ENCODE measurements at regions not wholly inside any gene's neighbourhood (a gene's known extent, or its start where the extent isn't known, plus 50 kb on each side); places are given as distances from the start of the nearest gene placed in this dataset.

DNA sequence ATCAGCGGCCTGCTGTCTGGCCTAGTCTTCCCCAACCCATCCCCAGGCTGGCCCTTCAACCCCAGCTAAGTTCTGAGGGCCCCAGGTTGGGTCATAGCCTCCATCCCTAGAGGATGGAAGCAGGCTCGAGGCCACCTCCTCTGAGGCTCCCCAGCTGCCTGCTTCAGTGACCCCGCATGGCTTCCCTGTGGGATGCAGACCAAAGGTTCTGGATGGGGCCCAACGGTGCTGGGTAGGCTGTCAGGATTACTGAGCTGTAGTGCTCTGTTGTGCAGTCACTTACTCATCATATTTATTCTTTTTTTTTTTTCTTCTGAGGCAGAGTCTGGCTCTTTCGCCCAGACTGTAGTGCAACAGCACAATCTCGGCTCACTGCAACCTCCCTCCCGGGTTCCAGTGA, 92.0 kb downstream of the IRF2BPL start:
- H3K9me3 ChIP-seq (ENCODE audit: control insufficient read depth, low read length), result no peaks in the 10 kb centered on the region
- no peak for DNase-seq (ENCODE audit: low read depth)
- peaks cover 31% of the 10 kb centered on the region for H3K4me1 ChIP-seq (ENCODE audit: control insufficient read depth, insufficient read depth, low read length)
- H3K27me3 ChIP-seq (replicated peaks; ENCODE audit: control insufficient read depth, insufficient read depth, low read length), result no peaks in the 10 kb centered on the region
- no peak overlapping the region for H3K4me3 ChIP-seq (ENCODE audit: low read length)
- H3K9ac ChIP-seq (ENCODE audit: low read length), result peak overlapping the region; percentile 61
- no peaks in the 10 kb centered on the region for H3K36me3 ChIP-seq (ENCODE audit: control insufficient read depth, insufficient read depth, low read length, severe bottlenecking)

DNA sequence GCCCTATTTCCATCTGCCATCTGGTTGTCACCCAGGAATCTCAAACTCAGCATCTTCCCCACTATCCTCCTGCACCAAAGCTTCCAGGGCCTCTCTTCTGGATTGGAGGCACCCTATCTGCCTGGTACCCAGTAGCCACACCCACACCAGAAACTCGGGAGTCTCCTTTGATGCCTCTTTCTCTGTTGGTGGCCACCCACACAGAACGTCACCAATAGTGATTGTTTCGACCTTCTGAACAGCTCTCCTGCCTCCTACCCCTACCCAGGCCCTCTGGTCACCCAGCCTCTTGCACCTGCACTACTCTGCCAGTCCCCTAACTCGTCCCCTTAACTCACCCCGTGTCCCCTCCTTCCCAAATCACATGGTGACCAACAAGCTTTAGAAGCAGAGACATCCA, 95.0 kb downstream of the IRF2BPL start:
- DNase-seq (ENCODE audit: low read depth), result no peak
- Histone ChIP-seq H3K27me3 (replicated peaks; ENCODE audit: control insufficient read depth, insufficient read depth, low read length) (no peaks in the 10 kb centered on the region), H3K4me1 (ENCODE audit: control insufficient read depth, insufficient read depth, low read length) (peaks cover 37% of the 10 kb centered on the region), H3K36me3 (ENCODE audit: control insufficient read depth, insufficient read depth, low read length, severe bottlenecking) (no peaks in the 10 kb centered on the region), H3K9ac (ENCODE audit: low read length) (no peak overlapping the region), H3K9me3 (ENCODE audit: control insufficient read depth, low read length) (no peaks in the 10 kb centered on the region), H3K4me3 (ENCODE audit: low read length) (no peak overlapping the region)

DNA sequence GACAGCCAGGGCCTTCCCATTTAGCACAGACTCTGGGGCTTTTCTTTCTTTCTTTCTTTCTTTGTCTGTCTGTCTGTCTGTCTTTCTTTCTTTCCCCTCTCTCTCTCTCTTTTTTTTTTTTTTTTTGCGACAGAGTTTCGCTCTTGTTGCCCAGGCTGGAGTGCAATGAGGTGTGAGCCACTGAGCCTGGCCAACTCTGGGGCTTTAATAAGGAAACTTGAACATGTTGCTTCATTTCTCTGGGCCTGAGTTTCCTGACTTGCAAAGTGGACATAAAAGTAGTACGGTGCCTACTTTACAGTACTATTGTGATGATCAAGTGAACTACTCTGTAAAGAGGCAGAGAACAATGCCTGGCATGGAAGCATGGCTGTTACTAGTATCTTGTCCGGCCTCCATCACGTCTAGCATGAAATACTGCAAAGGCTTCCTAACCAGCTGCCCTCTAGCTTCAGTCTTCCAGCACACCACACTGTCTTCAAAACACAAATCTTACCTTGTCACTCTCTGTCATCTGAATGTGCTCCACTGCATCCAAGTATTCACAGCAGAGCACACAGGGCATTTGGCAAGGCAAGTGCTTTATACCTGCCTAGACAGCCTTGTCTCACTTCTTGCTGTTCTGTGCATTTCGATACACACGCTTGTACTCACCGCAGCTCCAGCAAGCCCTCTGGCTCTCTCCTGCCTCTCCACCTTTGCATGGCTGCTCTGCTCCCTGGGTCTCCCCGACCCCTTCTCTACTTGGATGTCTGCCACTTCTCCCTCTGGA, 96.7 kb downstream of the IRF2BPL start:
- Histone ChIP-seq H3K9me3 (ENCODE audit: control insufficient read depth, low read length) (no peaks in the 10 kb centered on the region), H3K36me3 (ENCODE audit: control insufficient read depth, insufficient read depth, low read length, severe bottlenecking) (no peaks in the 10 kb centered on the region), H3K4me1 (ENCODE audit: control insufficient read depth, insufficient read depth, low read length) (peaks cover 37% of the 10 kb centered on the region), H3K27me3 (replicated peaks; ENCODE audit: control insufficient read depth, insufficient read depth, low read length) (no peaks in the 10 kb centered on the region), H3K4me3 (ENCODE audit: low read length) (no peak overlapping the region), H3K9ac (ENCODE audit: low read length) (no peak overlapping the region)
- no peak for DNase-seq (ENCODE audit: low read depth)

DNA sequence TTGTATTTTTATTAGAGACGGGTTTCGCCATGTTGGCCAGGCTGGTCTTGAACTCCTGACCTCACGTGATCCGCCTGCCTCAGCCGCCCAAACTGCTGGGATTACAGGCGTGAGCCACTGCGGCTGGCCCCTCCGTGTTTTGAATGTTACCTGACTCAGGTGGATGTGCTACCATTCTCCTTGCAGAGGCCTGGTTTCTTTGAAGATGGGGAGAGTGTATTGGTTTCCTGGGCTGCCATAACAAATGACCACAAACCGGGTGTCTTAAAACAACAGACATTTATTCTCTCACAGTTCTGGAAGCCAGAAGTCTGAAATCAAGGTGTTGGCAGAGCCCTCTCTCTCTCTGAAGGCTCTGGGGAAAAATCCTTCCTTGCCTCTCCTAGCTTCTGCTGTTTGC, 98.0 kb downstream of the IRF2BPL start:
- no peaks in the 10 kb centered on the region for H3K27me3 ChIP-seq (replicated peaks; ENCODE audit: control insufficient read depth, insufficient read depth, low read length)
- H3K4me3 ChIP-seq (ENCODE audit: low read length), result no peak overlapping the region
- H3K9ac ChIP-seq (ENCODE audit: low read length), result no peak overlapping the region
- H3K36me3 ChIP-seq (ENCODE audit: control insufficient read depth, insufficient read depth, low read length, severe bottlenecking), result no peaks in the 10 kb centered on the region
- peaks cover 30% of the 10 kb centered on the region for H3K4me1 ChIP-seq (ENCODE audit: control insufficient read depth, insufficient read depth, low read length)
- DNase-seq (ENCODE audit: low read depth), result no peak
- no peaks in the 10 kb centered on the region for H3K9me3 ChIP-seq (ENCODE audit: control insufficient read depth, low read length)

DNA sequence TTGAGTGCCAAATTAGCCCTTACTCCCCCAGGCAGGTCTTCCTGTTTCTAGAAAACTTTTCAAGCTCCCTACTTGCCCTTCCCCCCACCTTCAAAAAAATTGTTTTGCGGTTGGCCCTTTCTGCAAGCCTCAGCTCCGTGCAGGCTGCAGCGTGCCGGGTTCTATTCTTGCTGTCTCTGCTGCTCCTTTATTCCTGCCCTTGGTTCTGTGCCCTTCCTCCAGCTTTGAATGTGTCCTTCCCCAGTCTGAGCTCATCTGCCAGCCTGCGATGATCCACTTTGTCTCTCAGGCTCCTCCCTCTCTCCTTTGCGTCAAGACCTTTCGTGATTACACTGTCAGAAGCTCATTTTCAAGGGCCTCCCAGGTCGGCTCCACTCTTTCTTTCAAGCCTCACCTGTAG, 98.6 kb downstream of the IRF2BPL start:
- Histone ChIP-seq H3K9ac (ENCODE audit: low read length) (no peak overlapping the region), H3K36me3 (ENCODE audit: control insufficient read depth, insufficient read depth, low read length, severe bottlenecking) (no peaks in the 10 kb centered on the region), H3K4me1 (ENCODE audit: control insufficient read depth, insufficient read depth, low read length) (peaks cover 30% of the 10 kb centered on the region), H3K27me3 (replicated peaks; ENCODE audit: control insufficient read depth, insufficient read depth, low read length) (no peaks in the 10 kb centered on the region), H3K4me3 (ENCODE audit: low read length) (no peak overlapping the region), H3K9me3 (ENCODE audit: control insufficient read depth, low read length) (no peaks in the 10 kb centered on the region)
- DNase-seq (ENCODE audit: low read depth), result no peak

DNA sequence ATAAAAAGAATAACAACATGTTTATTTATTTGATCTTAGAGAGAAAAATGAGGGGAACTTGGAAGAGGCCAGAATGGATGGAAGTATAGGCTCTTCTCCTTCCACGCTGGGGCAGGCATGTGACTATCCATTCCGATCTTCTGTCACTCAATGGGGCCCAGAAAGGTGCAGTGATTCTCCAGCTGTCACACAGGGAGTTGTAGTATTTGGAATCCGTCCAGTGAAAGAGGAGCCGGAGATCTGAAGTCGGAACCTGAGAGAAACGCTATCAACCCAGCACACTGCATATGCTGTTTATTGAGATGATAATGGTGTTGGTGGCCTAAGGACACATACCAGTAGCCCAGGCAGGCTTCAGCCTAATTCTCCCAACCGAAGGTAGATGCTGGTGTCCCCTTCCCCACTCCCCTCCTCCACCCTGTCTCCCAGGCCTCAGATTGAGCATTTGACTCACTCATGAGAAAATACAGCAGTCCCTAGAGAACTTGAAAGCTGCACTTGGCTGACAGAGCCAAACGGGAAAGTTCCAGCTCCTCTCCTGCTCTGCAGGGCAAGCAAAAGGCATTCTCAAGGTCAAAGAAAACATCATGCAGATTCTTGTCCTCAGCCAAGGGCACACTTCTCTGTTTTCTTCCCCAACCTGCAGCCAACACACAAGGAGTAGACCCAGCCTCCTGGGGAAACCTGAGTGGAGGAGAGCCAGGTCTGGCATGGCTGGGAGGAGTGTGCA, 100.4 kb downstream of the IRF2BPL start:
- no peak for DNase-seq (ENCODE audit: low read depth)
- H3K36me3 ChIP-seq (ENCODE audit: control insufficient read depth, insufficient read depth, low read length, severe bottlenecking), result no peaks in the 10 kb centered on the region
- H3K4me3 ChIP-seq (ENCODE audit: low read length), result no peak overlapping the region
- H3K4me1 ChIP-seq (ENCODE audit: control insufficient read depth, insufficient read depth, low read length), result peaks cover 30% of the 10 kb centered on the region
- no peaks in the 10 kb centered on the region for H3K27me3 ChIP-seq (replicated peaks; ENCODE audit: control insufficient read depth, insufficient read depth, low read length)
- no peaks in the 10 kb centered on the region for H3K9me3 ChIP-seq (ENCODE audit: control insufficient read depth, low read length)
- no peak overlapping the region for H3K9ac ChIP-seq (ENCODE audit: low read length)

DNA sequence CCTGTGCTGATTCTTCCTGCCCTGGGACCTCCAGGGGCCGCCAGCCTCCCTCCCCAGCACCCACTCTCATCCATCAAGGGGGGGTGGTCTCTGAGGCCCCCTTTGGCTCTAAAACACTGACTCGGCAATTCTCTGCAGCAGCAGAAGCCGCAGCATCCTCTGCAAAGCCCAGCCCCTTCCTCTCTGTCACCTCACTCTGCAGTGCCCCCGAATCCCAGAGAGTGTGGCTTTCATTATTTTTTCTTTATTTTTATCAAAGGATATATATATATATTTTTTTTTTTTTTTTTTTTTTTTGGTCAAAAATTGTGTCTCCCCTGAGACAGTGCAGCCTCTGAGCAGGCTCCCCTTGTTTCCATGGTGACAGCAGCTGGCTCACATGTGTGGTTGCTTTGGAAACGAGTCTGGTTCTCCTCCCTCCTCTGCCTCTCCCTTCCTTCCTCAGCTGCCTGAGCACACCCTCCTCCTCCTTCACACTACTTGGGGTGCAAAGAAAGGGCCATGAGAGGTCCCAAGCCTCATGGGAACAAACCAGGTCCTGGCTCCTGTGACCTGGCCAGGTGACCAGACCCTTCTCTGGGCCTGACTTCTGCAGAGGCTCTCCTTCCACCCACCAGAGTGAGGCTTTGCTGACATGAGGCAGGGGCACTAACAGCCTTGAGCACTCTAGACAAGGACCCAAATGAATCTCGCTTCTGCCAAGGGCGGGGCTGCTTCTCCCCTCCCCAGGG, 100.5 kb downstream of the LRRC74A start:
- Histone ChIP-seq H3K4me3 (ENCODE audit: low read length) (no peak overlapping the region), H3K9ac (ENCODE audit: low read length) (no peak overlapping the region), H3K36me3 (ENCODE audit: control insufficient read depth, insufficient read depth, low read length, severe bottlenecking) (no peaks in the 10 kb centered on the region), H3K4me1 (ENCODE audit: control insufficient read depth, insufficient read depth, low read length) (peaks cover 23% of the 10 kb centered on the region), H3K9me3 (ENCODE audit: control insufficient read depth, low read length) (no peaks in the 10 kb centered on the region), H3K27me3 (replicated peaks; ENCODE audit: control insufficient read depth, insufficient read depth, low read length) (no peaks in the 10 kb centered on the region)
- peak; percentile 85 for DNase-seq (ENCODE audit: low read depth)

DNA sequence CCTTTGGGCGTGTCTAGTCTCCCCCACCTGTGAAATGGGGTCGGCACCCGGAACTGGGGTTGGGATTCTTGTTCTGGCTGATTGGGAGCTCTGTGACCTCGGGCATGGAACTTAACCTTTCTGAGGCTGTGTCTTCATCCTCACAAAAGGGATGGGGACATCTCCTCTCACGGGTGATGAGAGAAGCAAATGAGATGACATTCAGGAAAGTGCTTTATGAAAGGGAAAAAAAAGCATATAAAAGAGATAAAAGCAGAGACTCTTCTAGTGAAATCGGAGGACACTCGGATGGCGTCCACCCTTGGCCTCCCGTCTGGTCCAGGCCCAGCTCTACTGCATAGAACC, 98.9 kb downstream of the LRRC74A start:
- no peak overlapping the region for H3K9ac ChIP-seq (ENCODE audit: low read length)
- H3K36me3 ChIP-seq (ENCODE audit: control insufficient read depth, insufficient read depth, low read length, severe bottlenecking), result no peaks in the 10 kb centered on the region
- peaks cover 24% of the 10 kb centered on the region for H3K4me1 ChIP-seq (ENCODE audit: control insufficient read depth, insufficient read depth, low read length)
- H3K9me3 ChIP-seq (ENCODE audit: control insufficient read depth, low read length), result no peaks in the 10 kb centered on the region
- no peak overlapping the region for H3K4me3 ChIP-seq (ENCODE audit: low read length)
- DNase-seq (ENCODE audit: low read depth), result no peak
- H3K27me3 ChIP-seq (replicated peaks; ENCODE audit: control insufficient read depth, insufficient read depth, low read length), result no peaks in the 10 kb centered on the region

DNA sequence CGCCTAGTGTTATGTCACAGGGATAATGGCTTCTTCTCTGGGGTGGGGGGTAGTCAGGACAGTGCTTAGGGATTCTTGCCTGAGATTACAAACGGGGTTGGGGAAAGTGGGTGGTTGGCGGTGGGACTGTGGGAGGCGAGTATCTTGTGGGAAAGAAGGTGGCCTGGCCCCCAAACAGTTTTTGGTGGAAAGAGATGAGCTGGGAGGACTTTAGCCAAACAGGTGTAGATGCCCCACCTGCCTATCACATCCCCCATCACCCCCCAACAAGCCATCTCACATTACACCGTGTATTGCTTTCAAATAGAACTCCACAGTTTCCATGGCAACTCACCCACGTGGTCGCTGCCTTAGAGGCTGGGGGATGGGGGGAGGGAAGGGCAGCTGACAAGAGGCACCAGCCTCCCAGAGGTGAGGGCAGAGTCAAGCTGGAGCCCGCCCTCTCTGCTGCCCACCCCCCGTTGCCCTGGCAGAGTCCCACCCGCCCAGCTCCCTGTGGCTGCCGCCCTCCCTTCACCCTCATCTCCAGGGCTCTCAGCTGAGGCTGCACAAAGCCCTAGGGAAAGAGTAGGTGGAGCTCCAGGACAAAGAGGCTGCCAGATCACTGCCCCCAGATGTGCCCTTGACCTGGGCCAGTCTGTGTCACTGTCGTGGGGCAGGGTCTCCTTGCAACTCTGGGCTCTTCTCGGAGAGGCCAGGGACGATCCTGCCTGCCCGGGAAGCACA, 98.3 kb downstream of the LRRC74A start:
- Histone ChIP-seq H3K9me3 (ENCODE audit: control insufficient read depth, low read length) (no peaks in the 10 kb centered on the region), H3K4me1 (ENCODE audit: control insufficient read depth, insufficient read depth, low read length) (peaks cover 28% of the 10 kb centered on the region), H3K4me3 (ENCODE audit: low read length) (no peak overlapping the region), H3K9ac (ENCODE audit: low read length) (no peak overlapping the region), H3K27me3 (replicated peaks; ENCODE audit: control insufficient read depth, insufficient read depth, low read length) (no peaks in the 10 kb centered on the region), H3K36me3 (ENCODE audit: control insufficient read depth, insufficient read depth, low read length, severe bottlenecking) (no peaks in the 10 kb centered on the region)
- no peak for DNase-seq (ENCODE audit: low read depth)

DNA sequence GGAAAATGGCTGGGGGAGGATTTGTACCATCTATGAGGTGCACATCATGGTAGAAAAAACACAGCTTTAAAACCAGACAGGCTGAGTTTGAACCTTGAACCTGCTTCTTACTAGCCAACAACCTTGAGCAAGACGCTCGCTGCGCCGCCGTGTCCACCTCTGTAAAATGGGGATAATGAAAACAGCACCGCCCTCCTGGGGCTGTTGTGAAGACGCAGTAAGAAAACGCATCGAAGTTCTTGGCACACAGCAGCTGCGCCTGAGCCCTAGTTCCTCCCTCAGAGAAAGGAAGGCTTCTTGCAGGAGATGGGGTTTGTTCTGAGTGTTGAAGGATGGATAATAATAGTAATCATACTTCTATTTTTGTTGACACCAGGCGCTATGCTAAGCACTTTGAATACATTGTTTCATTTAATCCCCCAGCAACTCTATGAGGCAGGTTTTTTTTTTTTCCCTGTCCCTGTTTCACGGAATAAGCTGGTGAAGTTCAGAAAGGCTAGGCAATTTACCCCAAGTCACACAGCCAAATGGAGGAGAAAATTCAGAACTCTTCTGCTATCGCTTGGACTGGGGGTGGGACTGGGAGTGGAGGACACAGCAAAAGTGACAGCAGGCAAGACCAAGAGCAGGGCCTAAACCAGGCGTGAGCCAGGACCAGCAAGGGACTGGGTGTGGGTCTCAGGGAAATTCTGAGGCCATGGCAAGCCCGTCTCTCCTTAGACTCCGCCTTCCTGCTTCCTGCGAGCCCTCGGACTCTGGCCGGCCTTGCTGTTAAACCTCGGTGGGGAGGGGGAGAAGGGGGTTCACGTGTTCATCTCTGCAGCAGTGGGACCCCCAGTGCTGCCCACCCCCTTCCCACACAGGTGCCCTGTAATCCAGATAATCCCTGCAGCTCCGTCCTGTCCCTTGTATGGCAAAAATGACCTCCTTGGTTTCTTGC, 97.5 kb downstream of the LRRC74A start:
- H3K4me3 ChIP-seq (ENCODE audit: low read length), result no peak overlapping the region
- H3K9ac ChIP-seq (ENCODE audit: low read length), result no peak overlapping the region
- peaks cover 31% of the 10 kb centered on the region for H3K4me1 ChIP-seq (ENCODE audit: control insufficient read depth, insufficient read depth, low read length)
- no peaks in the 10 kb centered on the region for H3K9me3 ChIP-seq (ENCODE audit: control insufficient read depth, low read length)
- H3K36me3 ChIP-seq (ENCODE audit: control insufficient read depth, insufficient read depth, low read length, severe bottlenecking), result no peaks in the 10 kb centered on the region
- no peak for DNase-seq (ENCODE audit: low read depth)
- H3K27me3 ChIP-seq (replicated peaks; ENCODE audit: control insufficient read depth, insufficient read depth, low read length), result no peaks in the 10 kb centered on the region
